NCI-H460 (cell line): ENCODE measurements at regions not wholly inside any gene's neighbourhood (a gene's known extent, or its start where the extent isn't known, plus 50 kb on each side); places are given as distances from the start of the nearest gene placed in this dataset.

Source experiments
- DNase-seq: peaks from one replicate; pipeline ENCODE4 v3.0.0-alpha.2; 2016; ENCODE audit warnings: low read depth; ENCODE audit errors: extremely low read depth

GRCh38 chr20:17796091-17796563, 96.4 kb downstream of the BANF2 start:
- DNase-seq = peak; percentile 32

DNA sequence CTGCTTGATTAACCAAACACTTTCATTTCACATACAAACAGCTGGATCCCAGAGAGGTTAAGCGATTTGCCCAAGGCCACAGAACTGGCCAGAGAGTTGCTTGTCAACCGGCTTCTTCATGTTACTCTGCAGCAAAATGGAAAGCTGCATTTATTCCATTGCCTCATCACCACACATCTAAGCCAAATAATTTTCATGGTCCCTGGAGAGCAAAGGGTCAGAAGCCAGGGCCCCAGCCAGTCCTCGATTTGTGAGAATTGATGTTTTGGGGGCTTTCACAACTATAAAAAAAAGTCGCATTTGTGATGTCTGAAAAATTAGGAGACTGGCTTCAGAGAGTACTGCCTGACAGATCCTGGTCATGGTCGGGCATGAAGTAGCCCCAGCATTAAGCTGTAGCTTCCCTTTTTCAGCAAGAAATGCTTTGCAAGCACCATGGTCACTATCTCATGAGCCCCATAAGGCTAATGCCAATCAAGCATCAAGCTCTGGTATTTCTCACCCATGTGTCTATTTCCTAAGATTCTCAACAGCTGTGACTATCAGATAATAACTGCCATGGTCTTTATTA, 95.8 kb downstream of the BANF2 start:
- DNase-seq = peak; percentile 6

- DNase-seq = no peak
These were observed 95.2 kb downstream of the BANF2 start for GRCh38 chr20:17795003-17795402.

- no peak for DNase-seq
These were observed 94.6 kb downstream of the BANF2 start for GRCh38 chr20:17794400-17794799.

DNA sequence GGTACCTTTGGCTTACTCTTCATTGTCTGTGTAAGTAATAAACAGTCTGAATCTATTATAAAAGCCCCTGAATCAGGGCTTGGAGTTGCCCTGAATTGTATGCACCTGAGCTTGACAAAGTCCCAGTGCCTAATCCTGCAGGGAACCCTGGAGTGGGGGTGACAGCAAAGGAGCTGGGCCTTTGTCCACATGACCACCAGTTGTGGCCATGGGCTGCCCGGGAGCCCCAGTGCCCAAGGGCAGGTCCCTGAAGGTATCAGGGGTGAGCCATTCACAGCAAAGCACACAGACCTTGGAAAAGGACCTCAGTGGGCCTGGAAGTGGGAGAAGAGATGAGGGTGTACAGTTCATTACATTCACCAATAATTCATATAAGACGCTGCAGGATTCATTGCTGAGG, 94.2 kb downstream of the BANF2 start:
- no peak for DNase-seq

DNA sequence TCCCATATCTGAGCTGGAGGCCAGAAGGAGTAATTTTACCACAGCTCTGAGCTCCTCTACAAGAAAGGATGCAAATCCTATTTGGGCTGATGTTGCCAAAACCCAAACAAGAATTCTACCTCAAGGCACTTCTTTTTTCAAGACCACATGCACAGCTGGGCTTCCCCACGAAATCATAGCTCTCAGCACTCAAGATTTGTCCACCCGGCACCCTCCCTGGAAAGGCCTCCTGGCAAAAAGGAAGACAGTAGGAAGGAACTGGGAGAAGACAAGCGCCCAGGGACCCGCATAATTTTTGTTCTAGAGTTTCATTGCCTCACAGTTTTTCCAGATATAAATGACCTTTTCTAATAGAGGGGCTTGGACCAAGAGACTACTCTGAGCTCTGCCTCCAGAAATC, 90.5 kb downstream of the BANF2 start:
- no peak for DNase-seq

DNA sequence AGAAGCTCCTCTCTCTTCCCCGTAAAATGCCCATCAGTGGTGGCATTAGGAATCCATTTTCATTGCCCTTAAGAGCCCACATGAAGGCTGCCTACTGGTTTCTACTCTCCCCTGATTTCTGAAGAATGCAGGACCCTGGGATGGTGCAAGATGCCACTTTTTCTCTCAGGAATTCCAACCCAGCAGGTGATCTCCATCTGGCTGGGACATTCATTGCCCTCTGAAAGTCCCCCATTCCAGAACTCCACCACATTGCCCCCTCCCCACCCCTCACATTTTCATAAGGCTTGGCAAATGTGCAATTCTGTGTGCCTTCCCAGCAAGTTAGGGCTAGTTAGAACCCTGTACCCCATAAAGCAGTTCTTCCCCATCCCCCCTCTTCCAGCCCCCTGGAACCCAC, 88.0 kb downstream of the BANF2 start:
- DNase-seq = no peak

DNA sequence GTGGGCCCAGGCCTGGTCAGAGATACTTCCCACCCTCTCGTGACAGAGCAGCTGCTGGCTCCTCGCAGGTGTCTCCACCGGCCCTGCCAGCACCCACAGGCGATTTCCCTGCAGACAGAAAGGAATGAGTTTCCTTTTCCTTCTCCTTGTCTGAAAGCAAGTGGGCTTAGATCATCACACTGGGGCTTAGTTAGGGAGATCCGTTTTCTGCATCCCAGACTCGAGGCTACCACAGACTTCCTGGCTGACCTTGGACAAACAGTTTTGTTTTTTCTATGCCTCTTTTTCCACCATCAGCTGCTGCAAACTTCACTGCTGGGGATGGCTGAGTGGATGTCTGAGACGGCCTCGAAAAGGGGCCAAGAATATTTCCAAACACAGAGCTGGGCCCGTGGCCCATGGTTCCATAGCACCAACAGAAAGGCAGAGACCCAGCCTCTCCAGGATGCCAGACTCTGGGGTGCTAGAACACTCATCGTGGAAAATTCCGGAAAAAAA, 86.5 kb downstream of the BANF2 start:
- no peak for DNase-seq
